ENCODE measurements at regions not wholly inside any gene's neighbourhood (a gene's known extent, or its start where the extent isn't known, plus 50 kb on each side); places are given as distances from the start of the nearest gene placed in this dataset.

- DNase-seq (ENCODE audit: extremely low spot score, unreplicated experiment), result no peak
- no peaks in the 10 kb centered on the region for H3K36me3 Mint-ChIP-seq (ENCODE audit: unreplicated experiment)
- H3K9me3 Mint-ChIP-seq (ENCODE audit: unreplicated experiment), result peaks cover 11% of the 10 kb centered on the region
- H3K4me3 Mint-ChIP-seq (ENCODE audit: unreplicated experiment), result no peak overlapping the region
- TF ChIP-seq, protein P1, sequence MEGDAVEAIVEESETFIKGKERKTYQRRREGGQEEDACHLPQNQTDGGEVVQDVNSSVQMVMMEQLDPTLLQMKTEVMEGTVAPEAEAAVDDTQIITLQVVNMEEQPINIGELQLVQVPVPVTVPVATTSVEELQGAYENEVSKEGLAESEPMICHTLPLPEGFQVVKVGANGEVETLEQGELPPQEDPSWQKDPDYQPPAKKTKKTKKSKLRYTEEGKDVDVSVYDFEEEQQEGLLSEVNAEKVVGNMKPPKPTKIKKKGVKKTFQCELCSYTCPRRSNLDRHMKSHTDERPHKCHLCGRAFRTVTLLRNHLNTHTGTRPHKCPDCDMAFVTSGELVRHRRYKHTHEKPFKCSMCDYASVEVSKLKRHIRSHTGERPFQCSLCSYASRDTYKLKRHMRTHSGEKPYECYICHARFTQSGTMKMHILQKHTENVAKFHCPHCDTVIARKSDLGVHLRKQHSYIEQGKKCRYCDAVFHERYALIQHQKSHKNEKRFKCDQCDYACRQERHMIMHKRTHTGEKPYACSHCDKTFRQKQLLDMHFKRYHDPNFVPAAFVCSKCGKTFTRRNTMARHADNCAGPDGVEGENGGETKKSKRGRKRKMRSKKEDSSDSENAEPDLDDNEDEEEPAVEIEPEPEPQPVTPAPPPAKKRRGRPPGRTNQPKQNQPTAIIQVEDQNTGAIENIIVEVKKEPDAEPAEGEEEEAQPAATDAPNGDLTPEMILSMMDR (IDR thresholded peaks at IDR 0.05), result no peak
- no peaks in the 10 kb centered on the region for H3K27me3 Mint-ChIP-seq (ENCODE audit: unreplicated experiment)
- peaks cover 21% of the 10 kb centered on the region for H3K4me1 Mint-ChIP-seq (ENCODE audit: unreplicated experiment)
- no peak overlapping the region for H3K27ac Mint-ChIP-seq (ENCODE audit: unreplicated experiment)
These were observed 50.0 kb upstream of the DOCK9 start for GRCh38 chr13:99027661-99028425.

GRCh38 chr13:99028890-99029289 lies 51.0 kb upstream of the DOCK9 start:
- Mint-ChIP-seq H3K9me3 (ENCODE audit: unreplicated experiment) (peaks cover 11% of the 10 kb centered on the region), H3K36me3 (ENCODE audit: unreplicated experiment) (no peaks in the 10 kb centered on the region), H3K27ac (ENCODE audit: unreplicated experiment) (no peak overlapping the region), H3K27me3 (ENCODE audit: unreplicated experiment) (no peaks in the 10 kb centered on the region), H3K4me1 (ENCODE audit: unreplicated experiment) (peaks cover 19% of the 10 kb centered on the region), H3K4me3 (ENCODE audit: unreplicated experiment) (no peak overlapping the region)
- TF ChIP-seq, protein P1 (IDR thresholded peaks at IDR 0.05), result no peak
- no peak for DNase-seq (ENCODE audit: extremely low spot score, unreplicated experiment)

- Mint-ChIP-seq H3K4me1 (ENCODE audit: unreplicated experiment) (peaks cover 13% of the 10 kb centered on the region), H3K9me3 (ENCODE audit: unreplicated experiment) (peaks cover 11% of the 10 kb centered on the region), H3K27me3 (ENCODE audit: unreplicated experiment) (no peaks in the 10 kb centered on the region), H3K36me3 (ENCODE audit: unreplicated experiment) (no peaks in the 10 kb centered on the region), H3K4me3 (ENCODE audit: unreplicated experiment) (no peak overlapping the region), H3K27ac (ENCODE audit: unreplicated experiment) (no peak overlapping the region)
- DNase-seq (ENCODE audit: extremely low spot score, unreplicated experiment), result no peak
- TF ChIP-seq, protein P1 (IDR thresholded peaks at IDR 0.05), result no peak
These were observed 51.7 kb upstream of the DOCK9 start for GRCh38 chr13:99029576-99029975.

GRCh38 chr13:99030326-99030725 lies 52.5 kb upstream of the DOCK9 start:
- Mint-ChIP-seq H3K36me3 (ENCODE audit: unreplicated experiment) (no peaks in the 10 kb centered on the region), H3K4me1 (ENCODE audit: unreplicated experiment) (peaks cover 8% of the 10 kb centered on the region), H3K27me3 (ENCODE audit: unreplicated experiment) (no peaks in the 10 kb centered on the region), H3K4me3 (ENCODE audit: unreplicated experiment) (no peak overlapping the region), H3K9me3 (ENCODE audit: unreplicated experiment) (peaks cover 11% of the 10 kb centered on the region), H3K27ac (ENCODE audit: unreplicated experiment) (no peak overlapping the region)
- no peak for DNase-seq (ENCODE audit: extremely low spot score, unreplicated experiment)
- TF ChIP-seq, protein P1 (IDR thresholded peaks at IDR 0.05), result no peak

DNA sequence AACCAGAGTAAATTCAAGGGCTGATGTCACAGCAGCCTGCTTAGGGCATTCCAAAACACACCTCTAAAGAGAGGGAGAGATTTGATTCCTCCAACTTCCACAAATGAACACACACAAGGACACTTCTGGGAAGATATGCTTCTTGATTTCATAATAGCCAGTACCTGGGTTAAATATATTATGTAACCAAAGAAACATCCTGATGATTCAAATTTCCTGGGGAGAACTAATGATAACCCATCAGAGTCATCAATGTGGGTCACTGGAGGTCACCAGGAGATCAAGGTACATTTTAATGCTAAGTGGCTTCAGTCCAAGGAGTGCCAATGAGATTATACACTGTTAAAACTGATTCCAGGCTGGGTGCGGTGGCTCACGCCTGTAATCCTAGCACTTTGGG lies 54.0 kb upstream of the DOCK9 start:
- Mint-ChIP-seq H3K27ac (ENCODE audit: unreplicated experiment) (no peak overlapping the region), H3K9me3 (ENCODE audit: unreplicated experiment) (peaks cover 7% of the 10 kb centered on the region), H3K4me3 (ENCODE audit: unreplicated experiment) (no peak overlapping the region), H3K27me3 (ENCODE audit: unreplicated experiment) (no peaks in the 10 kb centered on the region), H3K36me3 (ENCODE audit: unreplicated experiment) (no peaks in the 10 kb centered on the region), H3K4me1 (ENCODE audit: unreplicated experiment) (no peaks in the 10 kb centered on the region)
- TF ChIP-seq, protein P1 (IDR thresholded peaks at IDR 0.05), result no peak
- DNase-seq (ENCODE audit: extremely low spot score, unreplicated experiment), result no peak

Measured in osteocyte (in vitro differentiated cells).